Fibroblast of upper back skin (primary cell): ENCODE measurements at regions not wholly inside any gene's neighbourhood (a gene's known extent, or its start where the extent isn't known, plus 50 kb on each side); places are given as distances from the start of the nearest gene placed in this dataset.
"Not testable (repeated sequence)": the region's sequence is repeated elsewhere in the genome, so short reads cannot be mapped to it uniquely, and the experiment has no call there.

Source experiments
- DNase-seq: peaks from one replicate; pipeline ENCODE4 v3.0.0-alpha.2; 2013

GRCh38 chr11:101291279-101291678 lies 161.7 kb upstream of the PGR start:
- DNase-seq: no peak

GRCh38 chr11:101288392-101288791 lies 158.8 kb upstream of the PGR start:
- no peak for DNase-seq

GRCh38 chr11:101279728-101280127 lies 150.1 kb upstream of the PGR start:
- no peak for DNase-seq

DNA sequence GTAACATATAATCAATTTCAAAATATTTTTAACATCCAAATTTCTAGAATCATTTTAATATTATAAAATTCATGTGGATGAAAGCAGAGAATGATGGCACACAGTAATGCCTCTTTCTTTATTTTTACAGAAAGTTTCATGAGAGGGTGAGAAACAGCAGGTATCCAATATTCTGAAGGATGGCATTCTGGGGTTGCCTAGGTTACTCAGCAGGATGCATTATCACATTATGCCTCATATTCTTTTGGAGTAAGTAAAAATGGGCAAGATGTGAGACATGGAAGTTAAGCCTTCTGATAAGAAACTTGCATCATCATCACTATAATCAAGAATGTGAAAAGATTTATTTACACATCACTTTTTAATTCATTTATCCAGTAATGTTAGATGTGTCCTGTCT lies 148.7 kb upstream of the PGR start:
- DNase-seq: no peak

- no peak for DNase-seq
Measured at GRCh38 chr11:101277036-101277435, 147.4 kb upstream of the PGR start.

DNA sequence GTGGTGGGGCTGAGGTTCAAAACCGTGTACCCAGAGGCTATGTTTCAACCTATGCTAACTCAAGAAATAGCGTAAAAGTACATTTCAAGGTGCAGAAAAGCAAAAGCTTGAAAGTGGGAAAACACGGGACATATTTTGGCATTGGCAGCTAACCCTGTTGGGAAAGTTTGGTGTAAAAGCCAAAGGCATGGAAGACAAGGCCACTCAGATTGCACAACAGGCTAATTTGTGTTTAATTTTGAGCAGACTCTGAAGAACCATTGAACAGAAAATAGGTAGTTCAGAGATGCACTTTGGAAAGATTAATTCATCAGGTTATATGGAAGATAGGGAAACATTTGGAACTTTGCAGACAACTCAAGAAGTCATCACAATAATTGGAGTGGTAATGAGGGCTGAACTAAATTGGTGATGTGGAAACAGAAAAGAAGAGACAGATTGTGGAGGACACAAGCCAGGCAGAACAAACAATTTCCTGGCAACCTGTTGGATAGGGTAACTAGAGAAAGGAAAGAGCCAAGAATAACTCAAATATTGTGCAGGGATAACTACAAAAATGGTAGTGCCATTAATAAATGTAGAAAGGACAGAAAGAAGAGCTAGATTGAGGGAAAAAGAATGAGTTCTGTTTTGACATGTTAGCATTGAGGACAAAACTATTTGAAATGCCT lies 140.5 kb upstream of the PGR start:
- no peak for DNase-seq

DNA sequence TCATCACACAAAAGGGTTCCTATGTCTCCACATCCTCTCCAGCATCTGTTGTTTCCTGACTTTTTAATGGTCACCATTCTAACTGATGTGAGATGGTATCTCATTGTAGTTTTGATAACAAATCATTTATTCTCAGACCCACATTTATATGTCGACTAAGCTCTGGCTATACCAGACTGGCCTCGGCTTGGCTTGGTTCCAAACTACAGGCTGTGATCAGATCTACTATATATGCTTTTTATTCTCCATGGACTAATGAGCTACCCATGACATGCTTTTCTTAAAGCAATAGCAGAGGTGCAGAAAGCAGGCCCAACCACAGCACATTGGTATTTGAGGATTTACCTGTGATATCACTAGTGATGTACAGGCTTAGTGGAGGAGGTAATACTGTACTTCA lies 139.8 kb upstream of the PGR start:
- DNase-seq: no peak

DNA sequence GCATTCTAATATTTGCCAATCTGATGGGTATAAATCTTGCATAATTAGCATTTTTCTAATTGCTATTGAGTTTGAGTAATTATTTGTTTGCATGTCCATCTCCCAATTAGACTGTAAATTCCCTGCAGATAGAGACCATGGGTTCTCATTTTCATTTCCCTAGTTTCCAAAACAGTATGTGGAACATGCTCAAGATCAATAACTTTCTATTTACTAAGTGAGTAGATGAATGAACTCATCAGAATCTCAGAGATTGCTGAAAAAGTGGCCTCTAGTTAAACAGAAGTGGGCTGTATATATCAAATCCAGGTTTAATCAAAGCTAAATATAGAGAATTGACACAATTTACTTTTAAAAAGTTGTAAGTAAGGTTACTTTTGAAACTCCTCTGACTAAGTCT lies 138.0 kb upstream of the PGR start:
- DNase-seq: no peak

DNA sequence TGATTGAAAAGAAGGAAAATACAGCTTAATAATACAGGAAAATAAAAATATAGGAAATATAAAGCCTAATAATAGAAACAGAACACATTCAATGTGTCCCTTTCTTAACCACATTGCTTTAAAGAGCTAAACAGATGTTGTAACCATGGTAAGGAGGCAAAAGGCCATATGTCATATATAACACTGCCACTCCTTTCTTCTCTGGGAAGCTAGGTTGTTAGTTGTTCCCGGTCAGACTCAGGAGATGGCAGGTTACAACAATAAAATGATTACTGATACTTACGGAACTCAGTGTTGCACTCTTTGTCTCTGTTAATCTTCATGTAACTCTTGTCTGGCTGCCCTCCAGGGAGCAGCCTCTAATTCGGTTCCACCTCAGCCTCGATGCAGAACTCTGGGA lies 134.7 kb upstream of the PGR start:
- DNase-seq: no peak

DNA sequence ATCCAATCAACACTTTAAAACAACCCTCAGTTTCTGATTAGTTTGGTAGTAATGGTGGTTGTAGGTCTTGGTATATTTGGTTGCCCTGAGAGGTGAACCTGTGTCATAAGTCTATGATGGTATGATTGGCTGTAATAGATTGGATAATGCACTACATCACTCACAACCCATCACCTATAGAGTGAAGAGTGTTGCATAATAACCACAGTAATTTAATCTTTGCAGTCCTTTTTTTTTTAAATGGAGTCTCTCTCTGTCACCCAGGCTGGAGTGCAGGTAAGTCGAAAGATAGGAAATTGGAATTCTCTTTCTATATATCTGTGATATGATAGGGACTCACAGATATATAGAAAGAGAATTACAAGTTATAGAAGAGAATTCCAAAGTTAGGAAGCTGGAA lies 133.4 kb upstream of the PGR start:
- DNase-seq: no peak

DNA sequence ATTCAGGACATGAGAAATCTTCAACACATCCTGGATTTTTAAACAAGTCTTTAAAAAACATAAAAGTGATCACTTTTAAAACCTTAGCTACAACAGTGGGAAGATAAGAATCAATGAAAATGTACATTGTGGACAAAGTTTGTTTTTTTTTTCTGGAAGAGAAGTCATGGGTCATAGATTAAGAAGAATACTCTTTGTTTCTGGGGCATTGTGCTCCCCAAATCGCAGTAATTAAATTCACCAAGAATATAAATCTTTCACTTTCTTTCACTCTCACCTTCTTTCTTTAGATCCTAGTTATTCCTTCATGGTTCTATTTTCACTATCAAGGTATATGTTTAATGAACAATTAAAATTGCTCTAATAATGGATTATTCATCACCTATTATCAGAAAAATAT lies 132.6 kb upstream of the PGR start:
- DNase-seq: no peak

GRCh38 chr11:101255036-101255435 lies 125.4 kb upstream of the PGR start:
- no peak for DNase-seq

DNA sequence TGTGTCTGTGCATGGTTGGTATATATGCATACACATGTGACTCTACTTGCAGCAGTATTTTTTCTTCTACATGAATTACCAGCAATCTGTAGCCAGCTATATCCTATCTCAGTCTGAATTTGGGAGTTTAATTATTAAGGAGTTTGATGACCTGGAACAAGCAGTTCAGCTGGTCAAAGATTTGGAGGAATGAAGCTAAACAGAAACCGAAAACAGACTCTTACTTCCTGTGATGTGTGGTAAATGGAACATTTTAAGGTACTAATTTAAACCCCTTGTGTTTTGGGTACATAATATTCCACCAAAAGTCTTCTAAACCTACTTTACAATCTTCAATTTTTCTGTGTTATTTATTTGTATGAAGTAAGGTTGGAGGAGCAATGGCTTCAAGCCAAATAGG lies 124.4 kb upstream of the PGR start:
- DNase-seq: no peak

DNA sequence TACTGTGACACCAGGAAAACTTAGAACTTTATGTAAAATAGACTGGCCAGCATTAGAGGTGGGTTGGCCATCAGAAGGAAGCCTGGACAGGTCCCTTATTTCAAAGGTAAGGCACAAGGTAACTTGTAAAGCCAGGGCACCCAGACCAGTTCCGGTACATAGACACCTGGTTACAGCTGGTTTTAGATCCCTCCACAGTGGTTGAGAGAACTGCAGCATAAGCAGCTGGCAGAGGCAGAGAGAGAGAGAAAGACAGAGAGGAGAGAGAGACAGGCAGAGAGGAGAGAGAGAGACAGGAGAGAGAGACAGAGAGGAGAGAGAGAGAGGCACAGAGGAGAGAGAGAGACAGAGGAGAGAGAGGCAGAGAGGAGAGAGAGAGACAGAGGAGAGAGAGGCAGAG lies 116.0 kb upstream of the PGR start:
- DNase-seq: not testable (repeated sequence)

GRCh38 chr11:101245081-101245480 lies 115.5 kb upstream of the PGR start:
- DNase-seq: not testable (repeated sequence)

DNA sequence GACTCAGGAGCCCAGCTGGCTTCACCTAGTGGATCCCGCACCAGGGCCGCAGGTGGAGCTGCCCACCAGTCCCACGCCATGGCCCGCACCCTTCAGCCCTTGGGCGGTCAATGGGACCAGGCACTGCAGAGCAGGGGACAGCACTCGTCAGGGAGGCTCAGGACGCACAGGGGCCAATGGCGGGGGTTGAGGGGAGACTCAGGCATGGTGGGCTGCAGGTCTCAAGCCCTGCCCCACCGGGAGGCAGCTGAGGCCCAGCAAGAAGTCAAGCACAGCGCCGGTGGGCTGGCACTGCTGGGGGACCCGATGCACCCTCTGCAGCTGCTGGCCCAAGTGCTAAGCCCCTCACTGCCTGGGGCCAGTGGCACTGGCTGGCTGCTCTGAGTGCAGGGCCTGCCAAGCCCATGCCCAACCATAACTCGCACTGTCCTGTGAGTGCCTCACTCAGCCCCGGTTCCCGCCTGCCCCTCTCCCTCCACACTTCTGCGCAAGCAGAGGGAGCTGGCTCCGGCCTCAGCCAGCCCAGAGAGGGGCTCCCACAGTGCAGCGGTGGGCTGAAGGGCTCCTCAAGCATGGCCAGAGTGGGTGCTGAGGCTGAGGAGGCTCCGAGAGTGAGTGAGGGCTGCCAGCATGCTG lies 111.7 kb upstream of the PGR start:
- DNase-seq: no peak

- not testable (repeated sequence) for DNase-seq
Measured at GRCh38 chr11:101231207-101231834, 101.7 kb upstream of the PGR start.

DNA sequence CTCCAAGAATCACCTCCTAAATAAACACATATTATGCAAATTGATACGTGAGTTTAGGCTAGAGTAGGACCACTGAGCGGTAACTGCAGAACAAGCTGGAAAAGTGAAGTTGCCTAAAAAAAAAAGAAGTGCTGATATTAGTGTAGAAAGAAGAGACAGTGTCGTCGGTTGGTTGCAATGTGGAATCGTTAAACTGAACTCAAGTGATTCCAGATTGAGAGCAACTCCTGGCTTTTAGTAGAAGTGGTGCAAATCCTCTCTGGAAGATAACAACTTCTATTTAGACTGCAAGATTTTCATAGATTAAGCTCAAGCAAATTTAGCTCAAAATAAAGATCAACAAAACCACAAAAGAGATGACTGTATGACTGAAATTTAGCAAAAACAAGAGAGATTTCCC lies 97.0 kb upstream of the PGR start:
- DNase-seq: no peak

- no peak for DNase-seq
Measured at GRCh38 chr11:101224221-101224620, 94.6 kb upstream of the PGR start.

- DNase-seq: not testable (repeated sequence)
Measured at GRCh38 chr11:101218091-101218490, 88.5 kb upstream of the PGR start.

- not testable (repeated sequence) for DNase-seq
Measured at GRCh38 chr11:101216091-101216490, 86.5 kb upstream of the PGR start.

- DNase-seq: no peak
Measured at GRCh38 chr11:101215069-101215468, 85.5 kb upstream of the PGR start.

DNA sequence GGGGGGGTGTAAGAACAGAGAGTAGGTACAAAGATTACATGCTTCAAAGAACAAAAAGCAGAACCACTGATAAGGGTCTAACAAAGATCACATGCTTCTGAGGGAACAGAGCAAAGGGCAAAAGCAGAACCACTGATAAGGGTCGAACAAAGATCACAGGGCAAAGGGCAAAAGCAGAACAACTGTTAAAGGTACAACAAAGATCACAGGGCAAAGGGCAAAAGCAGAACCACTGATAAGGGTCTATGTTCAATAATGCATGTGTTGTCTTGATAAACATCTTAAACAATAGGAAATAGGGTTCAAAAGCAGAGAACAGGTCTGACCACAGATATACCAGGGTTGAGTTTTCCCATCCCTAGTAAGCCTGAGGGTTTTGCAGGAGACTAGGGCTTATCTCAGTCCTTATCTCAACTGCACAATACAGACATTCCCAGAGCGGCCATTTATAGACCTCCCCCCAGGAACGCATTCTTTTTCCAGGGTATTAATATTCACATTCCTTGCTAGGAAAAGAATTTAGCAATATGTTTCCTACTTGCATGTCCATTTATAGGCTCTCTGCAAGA lies 81.9 kb upstream of the PGR start:
- DNase-seq: no peak

DNA sequence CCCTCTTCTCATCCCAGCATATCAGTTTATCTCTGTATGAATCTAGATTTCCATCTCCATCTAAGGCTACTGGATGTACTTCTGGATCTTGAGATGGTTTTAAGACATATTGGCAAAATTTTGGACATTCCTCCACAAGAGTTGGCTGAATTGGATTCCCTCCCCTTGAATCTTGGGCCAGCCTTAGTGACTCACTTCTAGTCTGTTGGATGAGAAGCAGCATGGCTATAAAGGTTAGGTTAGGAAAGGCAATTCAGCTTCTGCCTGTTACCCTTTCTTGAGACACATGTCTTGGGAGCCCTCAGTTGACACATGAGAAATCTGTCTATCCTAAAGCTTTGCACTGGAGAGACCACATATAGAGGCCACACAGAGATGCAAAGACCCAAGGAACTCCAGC lies 73.0 kb upstream of the PGR start:
- DNase-seq: no peak
